Trophoblast cell (in vitro differentiated cells and primary cell): ENCODE measurements at regions not wholly inside any gene's neighbourhood (a gene's known extent, or its start where the extent isn't known, plus 50 kb on each side); places are given as distances from the start of the nearest gene placed in this dataset.
A peak's percentile ranks its signal among the peaks of the same experiment; 100 is the strongest.
"Not testable (repeated sequence)": the region's sequence is repeated elsewhere in the genome, so short reads cannot be mapped to it uniquely, and the experiment has no call there.

Source experiments
- DNase-seq, 2 donors: peaks; one replicate each; pipeline ENCODE4 v3.0.0-alpha.2; 2016
- H2AFZ ChIP-seq: 2 replicates; pipeline ENCODE4 v1.6.1; 2013; ENCODE audit warnings: low read length, moderate library complexity, mild to moderate bottlenecking; ENCODE audit not compliant: insufficient read depth, poor library complexity
- H2AK5ac ChIP-seq: 2 replicates; pipeline ENCODE4 v1.6.1; 2013; ENCODE audit warnings: mild to moderate bottlenecking, low read length
- H2BK120ac ChIP-seq: 2 replicates; pipeline ENCODE4 v1.6.1; 2013; ENCODE audit warnings: low read length, mild to moderate bottlenecking, moderate library complexity; ENCODE audit not compliant: insufficient read depth, poor library complexity
- H2BK12ac ChIP-seq: 2 replicates; pipeline ENCODE4 v1.6.1; 2013; ENCODE audit warnings: mild to moderate bottlenecking, low read length, moderate library complexity
- H2BK5ac ChIP-seq: 2 replicates; pipeline ENCODE4 v1.6.1; 2013; ENCODE audit warnings: low read length, low read depth, moderate library complexity, mild to moderate bottlenecking; ENCODE audit not compliant: poor library complexity
- H3K14ac ChIP-seq: 2 replicates; pipeline ENCODE4 v1.6.1; 2013; ENCODE audit warnings: mild to moderate bottlenecking, low read length
- H3K18ac ChIP-seq: 2 replicates; pipeline ENCODE4 v1.6.1; 2013; ENCODE audit warnings: mild to moderate bottlenecking, low read length
- H3K23ac ChIP-seq: 2 replicates; pipeline ENCODE4 v1.6.1; 2013; ENCODE audit warnings: low read length
- H3K27ac ChIP-seq: 2 replicates; pipeline ENCODE4 v1.5.1; 2013; ENCODE audit warnings: low read depth, mild to moderate bottlenecking, inconsistent platforms, low read length, moderate library complexity
- H3K27me3 ChIP-seq: 2 replicates; pipeline ENCODE4 v1.6.1; 2013; ENCODE audit warnings: inconsistent platforms, mild to moderate bottlenecking, low read length, moderate library complexity; ENCODE audit not compliant: insufficient read depth
- H3K36me3 ChIP-seq, 2 experiments: 1 replicate in 1 of 2; 2 replicates in 1 of 2; pipeline ENCODE4 v1.6.1; 2013; ENCODE audit warnings: low read length in 2 of 2, mild to moderate bottlenecking in 2 of 2, moderate library complexity in 1 of 2; ENCODE audit not compliant: insufficient read depth in 2 of 2, control insufficient read depth in 1 of 2
- H3K4ac ChIP-seq: 2 replicates; pipeline ENCODE4 v1.6.1; 2013; ENCODE audit warnings: low read depth, mild to moderate bottlenecking, low read length, moderate library complexity
- H3K4me1 ChIP-seq, 2 experiments: 1 replicate in 1 of 2; 2 replicates in 1 of 2; pipeline ENCODE4 v1.6.1; 2013; ENCODE audit warnings: low read length in 2 of 2, mild to moderate bottlenecking in 2 of 2, moderate library complexity in 1 of 2; ENCODE audit not compliant: insufficient read depth in 2 of 2, control insufficient read depth in 1 of 2
- H3K4me2 ChIP-seq: 2 replicates; pipeline ENCODE4 v1.6.1; 2013; ENCODE audit warnings: inconsistent platforms, mild to moderate bottlenecking, low read length, moderate library complexity
- H3K4me3 ChIP-seq: 2 replicates; pipeline ENCODE4 v1.5.1; 2013; ENCODE audit warnings: mild to moderate bottlenecking, low read depth, low read length, inconsistent platforms
- H3K79me1 ChIP-seq: one replicate; pipeline ENCODE4 v1.6.1; 2013; ENCODE audit warnings: low read length
- H3K79me2 ChIP-seq: 2 replicates; pipeline ENCODE4 v1.6.1; 2013; ENCODE audit warnings: low read length, mild to moderate bottlenecking; ENCODE audit not compliant: control insufficient read depth, insufficient read depth, poor library complexity
- H3K9ac ChIP-seq: 2 replicates; pipeline ENCODE4 v1.6.1; 2013; ENCODE audit warnings: mild to moderate bottlenecking, low read length
- H3K9me3 ChIP-seq: 2 replicates; pipeline ENCODE4 v1.6.1; 2013; ENCODE audit warnings: low read depth, mild to moderate bottlenecking, control low read depth, inconsistent platforms, low read length; ENCODE audit not compliant: insufficient read depth
- H4K12ac ChIP-seq: 2 replicates; pipeline ENCODE4 v1.6.1; 2013; ENCODE audit warnings: low read depth, mild to moderate bottlenecking, low read length, moderate library complexity
- H4K8ac ChIP-seq: 2 replicates; pipeline ENCODE4 v1.6.1; 2013; ENCODE audit warnings: low read depth, mild to moderate bottlenecking, low read length, moderate library complexity
- H4K91ac ChIP-seq: one replicate; pipeline ENCODE4 v1.6.1; 2013; ENCODE audit warnings: low read depth, mild to moderate bottlenecking, low read length, moderate library complexity
- WGBS: extraction: QIAGEN DNeasy Blood & Tissue Kit; methylation state at CpG from one replicate; pipeline ENCODE4 v1.1.7; 2013; ENCODE audit warnings: missing lambda C conversion rate; ENCODE audit not compliant: insufficient read length, insufficient coverage; ENCODE audit errors: extremely low coverage; 5-methylcytosine and 5-hydroxymethylcytosine counted together

- H2AK5ac ChIP-seq: no peak overlapping the region
- H3K9me3 ChIP-seq: no peaks in the 10 kb centered on the region
- no peaks in the 10 kb centered on the region for H3K36me3 ChIP-seq
- H4K8ac ChIP-seq: no peak overlapping the region
- no peak overlapping the region for H2AFZ ChIP-seq
- no peak overlapping the region for H4K12ac ChIP-seq
- no peak overlapping the region for H2BK5ac ChIP-seq
- H3K23ac ChIP-seq: no peak overlapping the region
- no peak overlapping the region for H3K27ac ChIP-seq
- no CpG with 5 or more reads among the region's 5 CpGs for WGBS
- no peak overlapping the region for H4K91ac ChIP-seq
- H3K4me2 ChIP-seq: no peak overlapping the region
- no peak overlapping the region for H3K9ac ChIP-seq
- H3K79me1 ChIP-seq: no peaks in the 10 kb centered on the region
- H3K18ac ChIP-seq: no peak overlapping the region
- DNase-seq: no peak
- no peaks in the 10 kb centered on the region for H3K27me3 ChIP-seq
- H3K4ac ChIP-seq: no peak overlapping the region
- H3K14ac ChIP-seq: no peak overlapping the region
- H3K79me2 ChIP-seq: no peaks in the 10 kb centered on the region
- no peak overlapping the region for H2BK120ac ChIP-seq
- no peak overlapping the region for H2BK12ac ChIP-seq
- no peak overlapping the region for H3K4me3 ChIP-seq
- H3K4me1 ChIP-seq: no peaks in the 10 kb centered on the region
These were observed 330.3 kb downstream of the CBLL2 start for GRCh38 chrX:22603060-22603459.

DNA sequence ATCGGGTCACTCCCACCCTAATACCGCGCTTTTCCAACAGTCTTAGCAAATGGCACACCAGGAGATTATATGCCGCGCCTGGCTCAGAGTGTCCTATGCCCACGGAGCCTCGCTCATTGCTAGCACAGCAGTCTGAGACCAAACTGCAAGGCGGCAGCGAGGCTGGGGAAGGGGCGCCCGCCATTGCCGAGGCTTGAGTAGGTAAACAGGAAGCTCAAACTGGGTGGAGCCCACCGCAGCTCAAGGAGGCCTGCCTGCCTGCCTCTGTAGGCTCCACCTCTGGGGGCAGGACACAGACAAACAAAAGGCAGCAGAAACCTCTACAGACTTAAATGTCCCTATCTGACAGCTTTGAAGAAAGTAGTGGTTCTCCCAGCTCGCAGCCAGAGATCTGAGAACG lies 336.7 kb downstream of the CBLL2 start:
- not testable (repeated sequence) for H3K27ac ChIP-seq, H3K27me3 ChIP-seq

GRCh38 chrX:22616867-22617266 lies 344.2 kb downstream of the CBLL2 start:
- Histone ChIP-seq H3K27me3 (no peaks in the 10 kb centered on the region), H2AK5ac (no peak overlapping the region), H3K9ac (no peak overlapping the region), H3K4me2 (no peak overlapping the region), H4K12ac (no peak overlapping the region), H3K14ac (no peak overlapping the region), H3K4ac (no peak overlapping the region), H3K4me1 (no peaks in the 10 kb centered on the region), H3K79me2 (no peaks in the 10 kb centered on the region), H2BK5ac (no peak overlapping the region), H3K23ac (no peak overlapping the region), H4K8ac (no peak overlapping the region), H3K36me3 (no peaks in the 10 kb centered on the region), H2BK12ac (no peak overlapping the region), H3K9me3 (no peaks in the 10 kb centered on the region), H3K79me1 (no peaks in the 10 kb centered on the region), H3K27ac (no peak overlapping the region), H4K91ac (no peak overlapping the region), H3K4me3 (no peak overlapping the region), H2BK120ac (no peak overlapping the region), H2AFZ (no peak overlapping the region), H3K18ac (no peak overlapping the region)
- no peak for DNase-seq
- no CpG with 5 or more reads among the region's 2 CpGs for WGBS

More for the DNA sequence above, 336.7 kb downstream of the CBLL2 start:
- H3K14ac ChIP-seq, H3K4me1 ChIP-seq, DNase-seq, H2AFZ ChIP-seq, H2BK120ac ChIP-seq, H3K9ac ChIP-seq, H2BK5ac ChIP-seq, H3K79me1 ChIP-seq, H3K23ac ChIP-seq, H3K4me2 ChIP-seq, H3K79me2 ChIP-seq, H2AK5ac ChIP-seq, H4K91ac ChIP-seq, H3K9me3 ChIP-seq, H4K12ac ChIP-seq, H2BK12ac ChIP-seq, H3K36me3 ChIP-seq, H3K4ac ChIP-seq, H4K8ac ChIP-seq, H3K18ac ChIP-seq: not testable (repeated sequence)
- H3K4me3 ChIP-seq: peak overlapping the region; percentile 48
- no CpG with 5 or more reads among the region's 15 CpGs for WGBS

DNA sequence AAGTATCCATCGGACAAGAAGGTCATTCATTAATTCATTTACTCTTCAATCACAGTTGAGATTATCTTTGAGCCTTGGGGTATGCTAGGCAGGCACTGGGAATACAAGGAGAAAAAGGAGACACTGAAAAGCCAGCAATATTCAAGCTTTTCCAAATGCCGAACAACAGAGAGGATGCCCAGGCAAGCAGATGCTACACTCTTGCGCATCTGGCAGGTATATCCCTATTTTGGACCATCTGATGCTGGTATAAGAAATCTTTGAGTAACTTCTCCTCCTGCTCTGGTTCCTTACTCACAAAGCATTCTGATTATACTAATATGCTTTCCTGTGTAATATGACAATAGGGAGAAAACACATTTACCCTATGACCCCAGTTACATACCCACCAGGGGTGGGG lies 354.9 kb downstream of the CBLL2 start:
- no peak overlapping the region for H3K4ac ChIP-seq
- H2BK12ac ChIP-seq: no peak overlapping the region
- no peaks in the 10 kb centered on the region for H3K36me3 ChIP-seq
- H3K79me1 ChIP-seq: no peaks in the 10 kb centered on the region
- WGBS: no CpG with 5 or more reads among the region's 3 CpGs
- no peak overlapping the region for H3K27ac ChIP-seq
- no peaks in the 10 kb centered on the region for H3K27me3 ChIP-seq
- H3K79me2 ChIP-seq: no peaks in the 10 kb centered on the region
- no peaks in the 10 kb centered on the region for H3K4me1 ChIP-seq
- H2BK120ac ChIP-seq: no peak overlapping the region
- no peak overlapping the region for H2BK5ac ChIP-seq
- no peak overlapping the region for H3K14ac ChIP-seq
- H3K18ac ChIP-seq: no peak overlapping the region
- no peak overlapping the region for H2AFZ ChIP-seq
- no peak overlapping the region for H4K91ac ChIP-seq
- H3K9me3 ChIP-seq: no peaks in the 10 kb centered on the region
- H3K9ac ChIP-seq: no peak overlapping the region
- H2AK5ac ChIP-seq: no peak overlapping the region
- no peak for DNase-seq
- H3K4me2 ChIP-seq: no peak overlapping the region
- no peak overlapping the region for H4K8ac ChIP-seq
- H3K4me3 ChIP-seq: no peak overlapping the region
- no peak overlapping the region for H3K23ac ChIP-seq
- no peak overlapping the region for H4K12ac ChIP-seq
